OCI-LY7 (cell line): ENCODE measurements at regions not wholly inside any gene's neighbourhood (a gene's known extent, or its start where the extent isn't known, plus 50 kb on each side); places are given as distances from the start of the nearest gene placed in this dataset.

Experiments
- CTCF ChIP-seq: fragments of 200-600 bp; sonication (generic); conservative IDR thresholded peaks from 2 replicates; pipeline ENCODE4 v1.5.1; 2014; ENCODE audit warnings: mild to moderate bottlenecking, antibody characterized with exemption, low read length, moderate library complexity, mixed read lengths
- EZH2phosphoT487 ChIP-seq: fragments of 200-600 bp; sonication (generic); IDR thresholded peaks from 2 replicates; pipeline ENCODE4 v1.6.1; 2018; ENCODE audit warnings: low read depth, borderline replicate concordance, mild to moderate bottlenecking, mixed run types, antibody characterized with exemption, low read length, moderate library complexity, mixed read lengths

DNA sequence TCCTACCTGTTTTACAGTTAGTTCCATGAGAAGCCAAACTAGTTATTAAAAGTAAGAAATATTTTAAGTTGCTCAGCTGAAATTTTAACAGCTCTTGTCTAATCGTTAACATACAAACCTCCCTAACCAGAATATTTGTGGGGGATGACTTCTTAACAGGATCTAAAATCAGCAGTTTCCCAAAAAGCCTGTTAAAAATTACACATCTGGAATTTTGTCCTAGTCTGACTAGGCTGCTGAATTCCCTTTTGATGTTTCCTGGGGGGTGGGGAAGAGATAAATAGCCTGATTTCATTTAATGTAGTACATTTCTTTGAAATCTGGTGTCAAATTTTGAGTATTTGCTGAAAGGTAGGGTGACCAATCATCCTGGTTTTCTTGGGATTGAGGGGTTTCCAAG lies 78.8 kb upstream of the ARHGAP29 start:
- no peak for TF ChIP-seq CTCF
- TF ChIP-seq EZH2phosphoT487 = no peak
